GM19438 (cell line): ENCODE measurements at regions not wholly inside any gene's neighbourhood (a gene's known extent, or its start where the extent isn't known, plus 50 kb on each side); places are given as distances from the start of the nearest gene placed in this dataset.

Source experiments
- ATAC-seq: cut with Tn5 transposase; IDR thresholded peaks from one replicate; pipeline ENCODE4 v1.9.1; 2021; ENCODE audit warnings: low read depth; ENCODE audit not compliant: unreplicated experiment

- no peak for ATAC-seq
These were observed 262.8 kb downstream of the DKK2 start for GRCh38 chr4:106773076-106773905.

- ATAC-seq, result no peak
These were observed 268.1 kb downstream of the DKK2 start for GRCh38 chr4:106767991-106768390.

- no peak for ATAC-seq
These were observed 269.6 kb downstream of the DKK2 start for GRCh38 chr4:106766519-106766918.

GRCh38 chr4:106764774-106765173 is 271.3 kb downstream of the DKK2 start:
- no peak for ATAC-seq

- ATAC-seq, result no peak
These were observed 273.3 kb downstream of the DKK2 start for GRCh38 chr4:106762666-106763443.

- no peak for ATAC-seq
These were observed 282.7 kb downstream of the DKK2 start for GRCh38 chr4:106753426-106753825.

- ATAC-seq, result no peak
These were observed 289.7 kb downstream of the DKK2 start for GRCh38 chr4:106746451-106746850.

- no peak for ATAC-seq
These were observed 298.0 kb downstream of the DKK2 start for GRCh38 chr4:106738121-106738520.

- no peak for ATAC-seq
These were observed 317.6 kb downstream of the DKK2 start for GRCh38 chr4:106718548-106718947.

- ATAC-seq, result no peak
These were observed 319.0 kb downstream of the DKK2 start for GRCh38 chr4:106717091-106717490.

- no peak for ATAC-seq
These were observed 320.3 kb downstream of the DKK2 start for GRCh38 chr4:106715825-106716224.

GRCh38 chr4:106708464-106708816 is 327.7 kb downstream of the DKK2 start:
- no peak for ATAC-seq

- no peak for ATAC-seq
These were observed 328.2 kb downstream of the DKK2 start for GRCh38 chr4:106707776-106708463.

- no peak for ATAC-seq
These were observed 331.8 kb downstream of the DKK2 start for GRCh38 chr4:106704253-106704870.

- no peak for ATAC-seq
These were observed 331.7 kb upstream of the GIMD1 start for GRCh38 chr4:106700321-106700720.

GRCh38 chr4:106698621-106699195 is 330.1 kb upstream of the GIMD1 start:
- ATAC-seq, result no peak

- ATAC-seq, result no peak
These were observed 327.1 kb upstream of the GIMD1 start for GRCh38 chr4:106695501-106696262.

- no peak for ATAC-seq
These were observed 325.7 kb upstream of the GIMD1 start for GRCh38 chr4:106694232-106694631.

GRCh38 chr4:106691749-106692148 is 323.2 kb upstream of the GIMD1 start:
- no peak for ATAC-seq

- ATAC-seq, result no peak
These were observed 321.9 kb upstream of the GIMD1 start for GRCh38 chr4:106690487-106690886.
